ENCODE measurements at regions not wholly inside any gene's neighbourhood (a gene's known extent, or its start where the extent isn't known, plus 50 kb on each side); places are given as distances from the start of the nearest gene placed in this dataset.

- TF ChIP-seq GATA3 (IDR thresholded peaks at IDR 0.05; ENCODE audit: low read depth, low read length): no peak
- no peak for TF ChIP-seq GATA2 (IDR thresholded peaks at IDR 0.05; ENCODE audit: low read depth, low read length)
Observed at GRCh38 chr5:124910354-124911016, 164.0 kb upstream of the ZNF608 start.

- TF ChIP-seq GATA3 (IDR thresholded peaks at IDR 0.05; ENCODE audit: low read depth, low read length) (no peak), GATA2 (IDR thresholded peaks at IDR 0.05; ENCODE audit: low read depth, low read length) (no peak)
Observed at GRCh38 chr5:124912638-124913328, 166.3 kb upstream of the ZNF608 start.

- TF ChIP-seq GATA3 (IDR thresholded peaks at IDR 0.05; ENCODE audit: low read depth, low read length) (no peak), GATA2 (IDR thresholded peaks at IDR 0.05; ENCODE audit: low read depth, low read length) (no peak)
Observed at GRCh38 chr5:124913329-124913653, 166.9 kb upstream of the ZNF608 start.

- TF ChIP-seq GATA3 (IDR thresholded peaks at IDR 0.05; ENCODE audit: low read depth, low read length): no peak
- TF ChIP-seq GATA2 (IDR thresholded peaks at IDR 0.05; ENCODE audit: low read depth, low read length): no peak
Observed at GRCh38 chr5:124918618-124919017, 172.2 kb upstream of the ZNF608 start.

GRCh38 chr5:124919076-124919475, 172.6 kb upstream of the ZNF608 start:
- no peak for TF ChIP-seq GATA3 (IDR thresholded peaks at IDR 0.05; ENCODE audit: low read depth, low read length)
- no peak for TF ChIP-seq GATA2 (IDR thresholded peaks at IDR 0.05; ENCODE audit: low read depth, low read length)

GRCh38 chr5:124919747-124920525, 173.5 kb upstream of the ZNF608 start:
- TF ChIP-seq GATA3 (IDR thresholded peaks at IDR 0.05; ENCODE audit: low read depth, low read length) (no peak), GATA2 (IDR thresholded peaks at IDR 0.05; ENCODE audit: low read depth, low read length) (no peak)

GRCh38 chr5:124920909-124921666, 174.6 kb upstream of the ZNF608 start:
- TF ChIP-seq GATA3 (IDR thresholded peaks at IDR 0.05; ENCODE audit: low read depth, low read length) (no peak), GATA2 (IDR thresholded peaks at IDR 0.05; ENCODE audit: low read depth, low read length) (no peak)

- TF ChIP-seq GATA3 (IDR thresholded peaks at IDR 0.05; ENCODE audit: low read depth, low read length) (no peak), GATA2 (IDR thresholded peaks at IDR 0.05; ENCODE audit: low read depth, low read length) (no peak)
Observed at GRCh38 chr5:124921694-124922093, 175.3 kb upstream of the ZNF608 start.

GRCh38 chr5:124922255-124922975, 176.0 kb upstream of the ZNF608 start:
- TF ChIP-seq GATA2 (IDR thresholded peaks at IDR 0.05; ENCODE audit: low read depth, low read length) (no peak), GATA3 (IDR thresholded peaks at IDR 0.05; ENCODE audit: low read depth, low read length) (no peak)

GRCh38 chr5:124923131-124923530, 176.7 kb upstream of the ZNF608 start:
- TF ChIP-seq GATA3 (IDR thresholded peaks at IDR 0.05; ENCODE audit: low read depth, low read length) (no peak), GATA2 (IDR thresholded peaks at IDR 0.05; ENCODE audit: low read depth, low read length) (no peak)

GRCh38 chr5:124924729-124925128, 178.3 kb upstream of the ZNF608 start:
- TF ChIP-seq GATA2 (IDR thresholded peaks at IDR 0.05; ENCODE audit: low read depth, low read length) (no peak), GATA3 (IDR thresholded peaks at IDR 0.05; ENCODE audit: low read depth, low read length) (no peak)

- TF ChIP-seq GATA3 (IDR thresholded peaks at IDR 0.05; ENCODE audit: low read depth, low read length) (no peak), GATA2 (IDR thresholded peaks at IDR 0.05; ENCODE audit: low read depth, low read length) (no peak)
Observed at GRCh38 chr5:124927735-124928134, 181.3 kb upstream of the ZNF608 start.

- TF ChIP-seq GATA3 (IDR thresholded peaks at IDR 0.05; ENCODE audit: low read depth, low read length) (no peak), GATA2 (IDR thresholded peaks at IDR 0.05; ENCODE audit: low read depth, low read length) (no peak)
Observed at GRCh38 chr5:124929000-124929399, 182.6 kb upstream of the ZNF608 start.

Measured in SH-SY5Y (cell line).